NOMO-1 (cell line): ENCODE measurements at regions not wholly inside any gene's neighbourhood (a gene's known extent, or its start where the extent isn't known, plus 50 kb on each side); places are given as distances from the start of the nearest gene placed in this dataset.
"Not testable (repeated sequence)": the region's sequence is repeated elsewhere in the genome, so short reads cannot be mapped to it uniquely, and the experiment has no call there.

Source experiments
- DNase-seq, 2 experiments: peaks; one replicate each; lab custom pipeline; 2025; ENCODE audit not compliant: unreplicated experiment in 2 of 2; lab: John Stamatoyannopoulos, UW

- no peak for DNase-seq
These were observed 92.8 kb upstream of the MLN start for GRCh38 chr6:33896391-33897188.

GRCh38 chr6:33895988-33896387 is 92.2 kb upstream of the MLN start:
- no peak for DNase-seq

GRCh38 chr6:33895296-33895695 is 91.5 kb upstream of the MLN start:
- no peak for DNase-seq

GRCh38 chr6:33894438-33894837 is 90.6 kb upstream of the MLN start:
- no peak for DNase-seq

GRCh38 chr6:33892581-33893346 is 89.0 kb upstream of the MLN start:
- no peak for DNase-seq

- no peak for DNase-seq
These were observed 84.9 kb upstream of the MLN start for GRCh38 chr6:33888664-33889200.

- no peak for DNase-seq
These were observed 84.4 kb upstream of the MLN start for GRCh38 chr6:33888183-33888582.

- peak; percentile 10 to 71 for DNase-seq
These were observed 82.9 kb upstream of the MLN start for GRCh38 chr6:33886673-33887144.

GRCh38 chr6:33885132-33886057 is 81.6 kb upstream of the MLN start:
- DNase-seq = no peak

GRCh38 chr6:33883621-33884020 is 79.8 kb upstream of the MLN start:
- DNase-seq = not testable (repeated sequence)

- DNase-seq = no peak
These were observed 78.4 kb upstream of the MLN start for GRCh38 chr6:33882154-33882553.

GRCh38 chr6:33880766-33881165 is 77.0 kb upstream of the MLN start:
- DNase-seq = no peak

GRCh38 chr6:33880104-33880678 is 76.4 kb upstream of the MLN start:
- no peak for DNase-seq

GRCh38 chr6:33878562-33878961 is 74.8 kb upstream of the MLN start:
- no peak for DNase-seq

- DNase-seq = no peak
These were observed 74.3 kb upstream of the MLN start for GRCh38 chr6:33877982-33878535.

- no peak for DNase-seq
These were observed 71.9 kb upstream of the MLN start for GRCh38 chr6:33875696-33876095.

GRCh38 chr6:33875141-33875581 is 71.4 kb upstream of the MLN start:
- DNase-seq = no peak

GRCh38 chr6:33874136-33874760 is 70.4 kb upstream of the MLN start:
- DNase-seq = no peak

- DNase-seq = no peak
These were observed 69.0 kb upstream of the MLN start for GRCh38 chr6:33872761-33873160.
